Loucy (cell line): ENCODE measurements at regions not wholly inside any gene's neighbourhood (a gene's known extent, or its start where the extent isn't known, plus 50 kb on each side); places are given as distances from the start of the nearest gene placed in this dataset.
"Not testable (repeated sequence)": the region's sequence is repeated elsewhere in the genome, so short reads cannot be mapped to it uniquely, and the experiment has no call there.

Experiments
- H2AFZ ChIP-seq: fragments of 200-600 bp; sonication (generic); 2 replicates; pipeline ENCODE4 v1.6.0; 2016; ENCODE audit warnings: antibody characterized with exemption, mild to moderate bottlenecking, low read length, moderate library complexity
- H3F3A ChIP-seq: fragments of 200-600 bp; 2 replicates; pipeline ENCODE4 v1.6.0; 2016; ENCODE audit warnings: antibody characterized with exemption, low read depth, mild to moderate bottlenecking
- H3K27me3 ChIP-seq: fragments of 200-600 bp; sonication (generic); 2 replicates; pipeline ENCODE4 v1.6.1; 2014; ENCODE audit warnings: low read length, mild to moderate bottlenecking; ENCODE audit not compliant: insufficient read depth, poor library complexity, severe bottlenecking
- H3K36me3 ChIP-seq: fragments of 200-600 bp; sonication (generic); 2 replicates; pipeline ENCODE4 v1.6.1; 2016; ENCODE audit warnings: low read length; ENCODE audit not compliant: insufficient read depth
- H3K4me1 ChIP-seq: fragments of 200-600 bp; sonication (generic); 2 replicates; pipeline ENCODE4 v1.5.1; 2014; ENCODE audit warnings: low read length, mild to moderate bottlenecking; ENCODE audit not compliant: insufficient read depth, poor library complexity, severe bottlenecking
- H3K4me2 ChIP-seq: fragments of 200-600 bp; sonication (generic); 2 replicates; pipeline ENCODE4 v1.6.0; 2014; ENCODE audit warnings: antibody characterized with exemption, low read length, low read depth, mild to moderate bottlenecking; ENCODE audit not compliant: poor library complexity, severe bottlenecking
- H3K4me3 ChIP-seq: fragments of 200-600 bp; sonication (generic); 2 replicates; pipeline ENCODE4 v1.5.1; 2014; ENCODE audit warnings: low read length, mild to moderate bottlenecking, mixed read lengths; ENCODE audit not compliant: poor library complexity, severe bottlenecking
- H3K79me2 ChIP-seq: fragments of 200-600 bp; sonication (generic); 2 replicates; pipeline ENCODE4 v1.6.1; 2014; ENCODE audit warnings: low read length; ENCODE audit not compliant: insufficient read depth
- H3K9ac ChIP-seq: fragments of 200-600 bp; sonication (generic); 2 replicates; pipeline ENCODE4 v1.6.0; 2014; ENCODE audit warnings: mild to moderate bottlenecking, low read depth, low read length, moderate library complexity; ENCODE audit not compliant: poor library complexity, severe bottlenecking
- H3K9me2 ChIP-seq: fragments of 200-600 bp; sonication (generic); replicated peaks from 2 replicates; pipeline ENCODE4 v1.6.1; 2016; ENCODE audit warnings: low read depth, low read length, mixed read lengths
- H3K9me3 ChIP-seq: fragments of 200-600 bp; sonication (generic); 2 replicates; pipeline ENCODE4 v1.6.1; 2014; ENCODE audit warnings: mild to moderate bottlenecking, antibody characterized with exemption, low read length, low read depth; ENCODE audit not compliant: insufficient read depth
- H4K20me1 ChIP-seq: fragments of 200-600 bp; sonication (generic); 2 replicates; pipeline ENCODE4 v1.6.0; 2014; ENCODE audit warnings: antibody characterized with exemption, low read length, mild to moderate bottlenecking; ENCODE audit not compliant: insufficient read depth, poor library complexity, severe bottlenecking
- CTCF ChIP-seq: fragments of 200-600 bp; sonication (generic); conservative IDR thresholded peaks from 2 replicates; pipeline ENCODE4 v1.5.1; 2014; ENCODE audit warnings: mild to moderate bottlenecking, antibody characterized with exemption, low read length
- EZH2phosphoT487 ChIP-seq: fragments of 200-600 bp; IDR thresholded peaks from 2 replicates; pipeline ENCODE4 v1.6.1; 2018; ENCODE audit warnings: antibody characterized with exemption, mild to moderate bottlenecking, moderate library complexity, borderline replicate concordance

GRCh38 chr2:17135619-17136018 is 382.6 kb downstream of the RAD51AP2 start:
- H3K9ac ChIP-seq = no peak overlapping the region
- no peak for TF ChIP-seq CTCF
- TF ChIP-seq EZH2phosphoT487 = no peak

GRCh38 chr2:17133052-17133671 is 385.1 kb downstream of the RAD51AP2 start:
- H3K79me2 ChIP-seq = no peaks in the 10 kb centered on the region
- no peak overlapping the region for H2AFZ ChIP-seq
- H3F3A ChIP-seq = no peaks in the 10 kb centered on the region
- TF ChIP-seq EZH2phosphoT487 = no peak
- no peak for TF ChIP-seq CTCF
- H3K27me3 ChIP-seq = no peaks in the 10 kb centered on the region
- no peaks in the 10 kb centered on the region for H3K9me2 ChIP-seq
- H3K9me3 ChIP-seq = no peaks in the 10 kb centered on the region
- no peaks in the 10 kb centered on the region for H4K20me1 ChIP-seq
- H3K4me3 ChIP-seq = no peak overlapping the region
- H3K36me3 ChIP-seq = no peaks in the 10 kb centered on the region
- H3K4me1 ChIP-seq = no peaks in the 10 kb centered on the region
- H3K9ac ChIP-seq = no peak overlapping the region
- no peak overlapping the region for H3K4me2 ChIP-seq

More at GRCh38 chr2:17135619-17136018, 382.6 kb downstream of the RAD51AP2 start:
- H3K4me1 ChIP-seq = no peaks in the 10 kb centered on the region
- H4K20me1 ChIP-seq = no peaks in the 10 kb centered on the region
- H3K9me2 ChIP-seq = no peaks in the 10 kb centered on the region
- H3K79me2 ChIP-seq = no peaks in the 10 kb centered on the region
- H2AFZ ChIP-seq = no peak overlapping the region
- H3K4me2 ChIP-seq = no peak overlapping the region
- H3K36me3 ChIP-seq = no peaks in the 10 kb centered on the region
- H3F3A ChIP-seq = no peaks in the 10 kb centered on the region
- H3K27me3 ChIP-seq = no peaks in the 10 kb centered on the region
- H3K4me3 ChIP-seq = no peak overlapping the region
- H3K9me3 ChIP-seq = no peaks in the 10 kb centered on the region

- H3K36me3 ChIP-seq, H3F3A ChIP-seq, H4K20me1 ChIP-seq, H3K9me3 ChIP-seq, H3K9ac ChIP-seq, H3K27me3 ChIP-seq, H3K4me1 ChIP-seq, H2AFZ ChIP-seq, H3K4me2 ChIP-seq, H3K9me2 ChIP-seq, H3K79me2 ChIP-seq, H3K4me3 ChIP-seq: not testable (repeated sequence)
These were observed 387.6 kb downstream of the RAD51AP2 start for GRCh38 chr2:17130627-17131026.

GRCh38 chr2:17125989-17126620 is 392.1 kb downstream of the RAD51AP2 start:
- no peaks in the 10 kb centered on the region for H3K9me3 ChIP-seq
- no peaks in the 10 kb centered on the region for H3K27me3 ChIP-seq
- TF ChIP-seq EZH2phosphoT487 (no peak), CTCF (no peak)
- H3K9ac ChIP-seq = no peak overlapping the region
- no peaks in the 10 kb centered on the region for H3K36me3 ChIP-seq
- H3K4me3 ChIP-seq = no peak overlapping the region
- no peaks in the 10 kb centered on the region for H3K79me2 ChIP-seq
- no peaks in the 10 kb centered on the region for H3K9me2 ChIP-seq
- H2AFZ ChIP-seq = no peak overlapping the region
- H3K4me2 ChIP-seq = no peak overlapping the region
- no peaks in the 10 kb centered on the region for H3K4me1 ChIP-seq
- H4K20me1 ChIP-seq = no peaks in the 10 kb centered on the region
- H3F3A ChIP-seq = no peaks in the 10 kb centered on the region
